Naive B cell (primary cell): ENCODE measurements at regions not wholly inside any gene's neighbourhood (a gene's known extent, or its start where the extent isn't known, plus 50 kb on each side); places are given as distances from the start of the nearest gene placed in this dataset.
A peak's percentile ranks its signal among the peaks of the same experiment; 100 is the strongest.

Experiments
- ATAC-seq, 2 donors: fragments of 150-1000 bp; cut with Tn5 transposase; 2 replicates each; pipeline ENCODE4 v1.10.0; 2021; ENCODE audit warnings: low read depth in 2 of 2, mild to moderate bottlenecking in 2 of 2, moderate library complexity in 2 of 2
- DNase-seq: peaks from one replicate; pipeline ENCODE4 v3.0.0; 2022
- H3K27ac Mint-ChIP-seq, 6 donors: one replicate each; pipeline ENCODE4 v1.8.0; 2020 to 2022; ENCODE audit warnings: mild to moderate bottlenecking in 6 of 6, mixed read lengths in 6 of 6, moderate library complexity in 5 of 6, inconsistent platforms in 2 of 6
- H3K27me3 Mint-ChIP-seq, 3 donors: one replicate each; pipeline ENCODE4 v1.8.0; 2021 to 2022; ENCODE audit warnings: mixed read lengths in 3 of 3, mild to moderate bottlenecking in 1 of 3
- H3K36me3 Mint-ChIP-seq, 2 donors: one replicate each; pipeline ENCODE4 v1.8.0; 2020 to 2022; ENCODE audit warnings: mixed read lengths in 2 of 2, inconsistent platforms in 1 of 2, mild to moderate bottlenecking in 1 of 2
- H3K4me1 Mint-ChIP-seq, 3 donors: one replicate each; pipeline ENCODE4 v1.8.0; 2020 to 2022; ENCODE audit warnings: mixed read lengths in 3 of 3, inconsistent platforms in 1 of 3, mild to moderate bottlenecking in 1 of 3, moderate library complexity in 1 of 3
- H3K4me3 Mint-ChIP-seq, 8 donors: one replicate each; pipeline ENCODE4 v1.8.0; 2020 to 2022; ENCODE audit warnings: mild to moderate bottlenecking in 8 of 8, mixed read lengths in 8 of 8, moderate library complexity in 8 of 8, inconsistent platforms in 2 of 8
- H3K9me3 Mint-ChIP-seq, 7 donors: one replicate each; pipeline ENCODE4 v1.8.0; 2020 to 2022; ENCODE audit warnings: mixed read lengths in 7 of 7, mild to moderate bottlenecking in 5 of 7, inconsistent platforms in 2 of 7, moderate library complexity in 1 of 7

DNA sequence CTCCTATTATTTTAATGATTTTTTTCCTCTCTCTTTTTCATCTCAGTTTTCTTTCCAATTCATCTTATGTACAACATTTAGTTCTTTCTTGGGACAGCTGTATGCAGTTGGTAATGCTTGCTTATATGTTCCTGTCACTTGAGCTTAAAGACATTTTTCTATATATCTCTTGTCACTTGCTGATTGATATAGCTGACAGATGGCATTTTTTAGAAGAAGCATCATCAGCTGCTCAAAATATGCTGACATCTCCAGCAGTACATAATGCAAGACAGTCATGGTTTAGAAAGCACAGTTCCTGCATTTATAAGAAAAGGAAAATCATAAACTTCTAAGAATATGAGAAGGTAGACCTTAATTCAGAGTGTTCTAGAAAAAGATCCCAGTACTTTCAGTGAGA, 56.5 kb downstream of the DCAF8L1 start:
- no peak for DNase-seq
- H3K9me3 Mint-ChIP-seq: peaks cover 0 to 9% (median under 1%) of the 10 kb centered on the region in 7 donors
- H3K27ac Mint-ChIP-seq: no peak overlapping the region
- no peaks in the 10 kb centered on the region for H3K36me3 Mint-ChIP-seq
- H3K27me3 Mint-ChIP-seq: no peaks in the 10 kb centered on the region
- no peak for ATAC-seq
- no peaks in the 10 kb centered on the region for H3K4me1 Mint-ChIP-seq
- no peak overlapping the region for H3K4me3 Mint-ChIP-seq

GRCh38 chrX:27924261-27924660, 57.0 kb downstream of the DCAF8L1 start:
- no peak overlapping the region for H3K27ac Mint-ChIP-seq
- no peaks in the 10 kb centered on the region for H3K4me1 Mint-ChIP-seq
- ATAC-seq: no peak
- DNase-seq: no peak
- no peak overlapping the region for H3K4me3 Mint-ChIP-seq
- peaks cover 0 to 9% (median 0%) of the 10 kb centered on the region in 7 donors for H3K9me3 Mint-ChIP-seq
- no peaks in the 10 kb centered on the region for H3K36me3 Mint-ChIP-seq
- H3K27me3 Mint-ChIP-seq: no peaks in the 10 kb centered on the region

DNA sequence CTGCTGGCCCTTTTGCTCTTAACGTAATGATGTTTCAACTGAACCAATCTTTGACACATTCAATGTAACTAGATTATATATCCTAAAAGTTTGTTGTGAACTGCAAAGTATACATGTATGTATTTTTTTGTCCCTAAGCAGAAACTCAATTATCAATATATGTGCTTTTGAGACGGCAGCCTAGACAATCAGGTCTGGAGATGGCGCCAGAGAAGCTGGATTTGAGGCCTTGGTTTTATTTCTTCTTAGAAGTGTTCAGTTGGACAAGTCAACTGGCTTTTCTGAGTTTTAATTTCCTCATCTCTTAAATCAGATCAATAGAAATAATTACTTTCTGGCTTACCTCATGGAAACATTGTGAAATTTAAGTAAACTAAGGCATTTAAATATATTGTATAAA, 62.5 kb downstream of the DCAF8L1 start:
- Mint-ChIP-seq H3K9me3 (peaks cover 0 to 5% (median 0%) of the 10 kb centered on the region in 7 donors), H3K27ac (no peak overlapping the region), H3K27me3 (no peaks in the 10 kb centered on the region), H3K36me3 (no peaks in the 10 kb centered on the region), H3K4me3 (no peak overlapping the region), H3K4me1 (no peaks in the 10 kb centered on the region)
- DNase-seq (no peak), ATAC-seq (no peak)

DNA sequence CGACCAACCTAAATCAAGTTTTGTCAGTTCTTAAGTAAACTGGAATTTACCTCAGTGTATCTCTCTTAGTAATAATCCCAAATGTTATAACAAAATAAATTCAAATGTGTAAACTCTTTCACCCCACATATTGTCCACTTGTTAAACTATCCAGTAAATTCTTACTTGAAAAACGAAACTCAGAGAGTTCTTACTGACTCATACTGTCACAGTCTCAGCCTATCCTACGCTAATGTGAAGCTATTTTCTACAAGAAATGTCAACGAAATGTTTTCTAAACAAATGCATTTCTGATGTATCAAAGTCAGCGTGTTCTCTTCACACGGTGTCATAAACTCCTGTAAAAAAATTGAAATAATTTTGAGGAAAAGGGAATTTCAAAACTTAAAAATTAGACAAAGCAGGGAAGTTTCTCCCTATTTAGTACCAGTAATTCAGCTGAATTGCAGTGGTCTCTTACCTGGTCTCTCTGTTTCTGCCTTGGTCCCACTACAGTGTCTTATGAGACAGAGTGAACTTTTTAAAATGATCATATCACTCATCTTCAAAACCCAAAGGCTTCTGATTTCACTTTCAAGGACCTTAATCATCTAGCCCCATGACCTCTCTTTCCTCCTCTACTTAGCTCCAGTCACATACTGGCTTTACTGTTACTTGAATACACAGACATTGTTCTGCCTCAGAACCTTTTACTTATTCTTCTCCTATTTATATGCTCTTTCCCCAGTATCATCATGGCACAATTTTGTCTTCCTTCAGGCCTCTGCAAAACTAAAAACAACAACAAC, 63.3 kb downstream of the DCAF8L1 start:
- DNase-seq (no peak), ATAC-seq (no peak)
- H3K9me3 Mint-ChIP-seq: peaks cover 0 to 3% (median 0%) of the 10 kb centered on the region in 7 donors
- no peaks in the 10 kb centered on the region for H3K36me3 Mint-ChIP-seq
- H3K27me3 Mint-ChIP-seq: no peaks in the 10 kb centered on the region
- H3K4me1 Mint-ChIP-seq: no peaks in the 10 kb centered on the region
- H3K27ac Mint-ChIP-seq: no peak overlapping the region
- H3K4me3 Mint-ChIP-seq: no peak overlapping the region

DNA sequence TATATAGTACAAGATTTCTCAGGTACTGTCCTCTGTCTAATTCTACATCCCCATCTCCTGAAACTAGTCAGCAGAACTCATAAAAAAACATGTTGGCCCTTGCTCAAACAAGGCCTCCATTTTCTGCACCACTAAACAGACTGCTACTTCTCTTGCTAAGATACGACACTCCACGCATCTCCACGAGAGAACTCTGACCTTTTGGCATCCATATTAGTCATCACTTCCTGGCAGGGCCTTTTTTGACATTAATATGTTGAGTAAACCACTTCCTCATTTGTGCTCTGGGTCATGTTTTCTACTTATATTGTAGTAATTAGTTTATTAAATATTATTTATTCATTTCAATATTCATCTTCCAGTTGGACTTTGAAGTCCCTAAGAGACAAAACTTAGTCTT, 65.6 kb downstream of the DCAF8L1 start:
- Mint-ChIP-seq H3K4me1 (no peaks in the 10 kb centered on the region), H3K9me3 (peaks cover 0 to 2% (median 0%) of the 10 kb centered on the region in 7 donors), H3K36me3 (no peaks in the 10 kb centered on the region), H3K27me3 (no peaks in the 10 kb centered on the region), H3K4me3 (no peak overlapping the region), H3K27ac (no peak overlapping the region)
- DNase-seq (no peak), ATAC-seq (no peak)

DNA sequence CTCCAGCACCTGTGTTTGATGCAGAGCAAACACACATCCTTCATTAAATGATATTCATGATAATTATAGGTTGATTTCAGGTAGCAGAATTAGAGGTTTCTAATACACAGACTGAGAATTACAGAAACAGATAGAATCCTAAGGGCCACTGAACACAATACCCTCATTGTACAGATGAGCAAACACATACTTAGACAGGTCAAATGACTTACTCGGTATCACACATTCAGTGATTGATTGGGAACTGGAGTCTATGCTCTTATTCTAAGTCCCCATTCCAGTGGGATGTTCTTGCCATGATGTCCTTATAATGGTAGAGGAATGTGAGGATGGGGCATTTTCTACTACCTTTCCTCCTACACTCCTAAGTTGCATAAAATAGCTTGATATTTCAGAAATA, 70.8 kb downstream of the DCAF8L1 start:
- no peak for ATAC-seq
- Mint-ChIP-seq H3K27me3 (no peaks in the 10 kb centered on the region), H3K9me3 (peaks cover 0 to 4% (median 0%) of the 10 kb centered on the region in 7 donors)

GRCh38 chrX:27903960-27904359, 77.3 kb downstream of the DCAF8L1 start:
- H3K9me3 Mint-ChIP-seq: peaks cover 0 to 8% (median 0%) of the 10 kb centered on the region in 7 donors
- DNase-seq: no peak
- no peaks in the 10 kb centered on the region for H3K4me1 Mint-ChIP-seq
- H3K36me3 Mint-ChIP-seq: no peaks in the 10 kb centered on the region
- H3K4me3 Mint-ChIP-seq: no peak overlapping the region
- no peak for ATAC-seq
- H3K27ac Mint-ChIP-seq: peak overlapping the region in 1 of 6 donors; percentile 50
- no peaks in the 10 kb centered on the region for H3K27me3 Mint-ChIP-seq

More for the DNA sequence above, 70.8 kb downstream of the DCAF8L1 start:
- DNase-seq: no peak
- Mint-ChIP-seq H3K4me3 (no peak overlapping the region), H3K27ac (no peak overlapping the region), H3K4me1 (no peaks in the 10 kb centered on the region), H3K36me3 (no peaks in the 10 kb centered on the region)

DNA sequence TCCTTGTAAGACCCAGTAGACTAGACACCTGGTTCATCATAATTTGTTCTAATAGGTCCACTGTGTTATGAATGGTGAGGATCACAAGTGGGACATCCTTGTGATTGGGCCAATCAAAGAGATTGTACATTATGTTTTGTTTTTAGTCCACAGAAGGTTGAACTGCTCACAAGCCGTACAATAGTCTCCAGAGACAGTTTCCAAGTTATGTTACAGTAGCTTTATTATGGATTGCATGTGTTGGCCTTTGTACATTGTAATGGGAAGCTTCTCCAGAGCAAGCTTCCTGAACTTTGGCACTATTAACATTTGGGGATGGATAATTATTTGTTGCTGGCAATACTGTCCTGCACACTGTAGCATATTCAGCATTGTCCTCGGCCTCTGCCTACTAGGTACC, 86.1 kb downstream of the MAGEB10 start:
- H3K4me3 Mint-ChIP-seq: no peak overlapping the region
- peaks cover 0 to 13% (median 4%) of the 10 kb centered on the region in 7 donors for H3K9me3 Mint-ChIP-seq
- H3K27ac Mint-ChIP-seq: no peak overlapping the region
- ATAC-seq (no peak), DNase-seq (no peak)
- H3K36me3 Mint-ChIP-seq: no peaks in the 10 kb centered on the region
- no peaks in the 10 kb centered on the region for H3K27me3 Mint-ChIP-seq
- H3K4me1 Mint-ChIP-seq: no peaks in the 10 kb centered on the region

DNA sequence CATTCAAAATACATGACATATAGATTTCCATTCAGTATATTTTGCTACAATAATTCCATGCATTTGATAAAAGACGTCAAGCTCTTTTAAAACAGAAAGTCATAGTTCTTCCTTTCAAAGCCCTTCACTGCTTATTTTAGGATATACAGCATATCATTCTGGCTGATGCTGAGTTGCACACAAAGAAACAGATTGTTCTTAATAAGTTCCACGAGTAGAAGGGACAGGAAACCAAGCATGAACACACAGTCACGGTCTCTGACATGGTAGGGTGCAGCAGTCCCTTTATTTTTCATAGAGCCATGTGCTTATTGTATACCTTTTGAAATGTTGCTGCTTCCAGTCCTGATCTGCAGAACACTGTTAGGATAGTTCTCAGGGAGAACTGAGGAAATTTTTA, 85.4 kb downstream of the MAGEB10 start:
- DNase-seq (no peak), ATAC-seq (no peak)
- peaks cover 0 to 13% (median 4%) of the 10 kb centered on the region in 7 donors for H3K9me3 Mint-ChIP-seq
- H3K27me3 Mint-ChIP-seq: no peaks in the 10 kb centered on the region
- H3K4me1 Mint-ChIP-seq: no peaks in the 10 kb centered on the region
- no peak overlapping the region for H3K27ac Mint-ChIP-seq
- H3K4me3 Mint-ChIP-seq: no peak overlapping the region
- no peaks in the 10 kb centered on the region for H3K36me3 Mint-ChIP-seq

DNA sequence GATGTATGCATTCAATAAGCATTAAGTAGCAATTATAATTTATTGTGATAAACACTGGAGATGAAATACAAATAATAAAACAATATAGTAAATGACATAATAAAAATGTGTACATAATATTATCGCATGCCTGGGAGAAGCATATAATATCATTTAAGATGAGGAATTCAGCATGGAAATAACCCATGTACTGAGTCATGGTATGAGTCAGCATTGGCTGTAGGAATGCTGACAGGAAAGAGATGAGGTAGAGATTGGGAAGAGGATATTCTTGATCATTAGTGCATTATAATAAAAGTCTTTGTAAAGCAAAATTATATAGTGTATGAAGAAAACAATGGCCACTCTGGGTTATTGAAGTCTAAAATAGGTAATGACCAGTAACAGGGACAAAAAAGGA, 82.8 kb downstream of the MAGEB10 start:
- H3K9me3 Mint-ChIP-seq: peaks cover 0 to 13% (median 0%) of the 10 kb centered on the region in 7 donors
- H3K36me3 Mint-ChIP-seq: no peaks in the 10 kb centered on the region
- DNase-seq: no peak
- H3K4me3 Mint-ChIP-seq: no peak overlapping the region
- H3K4me1 Mint-ChIP-seq: no peaks in the 10 kb centered on the region
- H3K27ac Mint-ChIP-seq: no peak overlapping the region
- no peak for ATAC-seq
- H3K27me3 Mint-ChIP-seq: no peaks in the 10 kb centered on the region

DNA sequence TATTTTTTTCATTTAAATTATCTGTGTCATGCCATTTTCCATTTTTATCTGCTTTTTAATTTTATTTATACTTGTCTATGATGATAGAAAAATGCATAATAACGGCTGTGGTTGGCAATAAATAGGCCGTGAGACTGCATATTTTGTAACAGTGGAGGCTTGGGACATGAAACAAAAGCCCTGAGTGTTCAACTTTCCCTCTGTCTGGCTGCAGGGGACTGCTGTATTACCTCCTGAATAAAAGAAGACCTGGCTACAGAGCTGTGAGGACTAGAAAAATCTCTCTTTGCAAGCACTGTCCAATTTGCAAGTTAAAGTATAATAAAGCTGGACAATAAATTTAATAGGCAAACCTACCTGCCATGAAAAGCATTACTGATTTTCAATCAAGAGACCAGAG, 82.1 kb downstream of the MAGEB10 start:
- ATAC-seq (no peak), DNase-seq (no peak)
- no peaks in the 10 kb centered on the region for H3K4me1 Mint-ChIP-seq
- H3K27me3 Mint-ChIP-seq: no peaks in the 10 kb centered on the region
- peaks cover 0 to 13% (median 0%) of the 10 kb centered on the region in 7 donors for H3K9me3 Mint-ChIP-seq
- H3K4me3 Mint-ChIP-seq: no peak overlapping the region
- no peaks in the 10 kb centered on the region for H3K36me3 Mint-ChIP-seq
- H3K27ac Mint-ChIP-seq: no peak overlapping the region

GRCh38 chrX:27884654-27885053, 76.9 kb downstream of the MAGEB10 start:
- no peaks in the 10 kb centered on the region for H3K36me3 Mint-ChIP-seq
- DNase-seq (no peak), ATAC-seq (no peak)
- H3K4me3 Mint-ChIP-seq: no peak overlapping the region
- H3K27me3 Mint-ChIP-seq: no peaks in the 10 kb centered on the region
- no peak overlapping the region for H3K27ac Mint-ChIP-seq
- no peaks in the 10 kb centered on the region for H3K4me1 Mint-ChIP-seq
- peaks cover 0 to 10% (median 0%) of the 10 kb centered on the region in 7 donors for H3K9me3 Mint-ChIP-seq

DNA sequence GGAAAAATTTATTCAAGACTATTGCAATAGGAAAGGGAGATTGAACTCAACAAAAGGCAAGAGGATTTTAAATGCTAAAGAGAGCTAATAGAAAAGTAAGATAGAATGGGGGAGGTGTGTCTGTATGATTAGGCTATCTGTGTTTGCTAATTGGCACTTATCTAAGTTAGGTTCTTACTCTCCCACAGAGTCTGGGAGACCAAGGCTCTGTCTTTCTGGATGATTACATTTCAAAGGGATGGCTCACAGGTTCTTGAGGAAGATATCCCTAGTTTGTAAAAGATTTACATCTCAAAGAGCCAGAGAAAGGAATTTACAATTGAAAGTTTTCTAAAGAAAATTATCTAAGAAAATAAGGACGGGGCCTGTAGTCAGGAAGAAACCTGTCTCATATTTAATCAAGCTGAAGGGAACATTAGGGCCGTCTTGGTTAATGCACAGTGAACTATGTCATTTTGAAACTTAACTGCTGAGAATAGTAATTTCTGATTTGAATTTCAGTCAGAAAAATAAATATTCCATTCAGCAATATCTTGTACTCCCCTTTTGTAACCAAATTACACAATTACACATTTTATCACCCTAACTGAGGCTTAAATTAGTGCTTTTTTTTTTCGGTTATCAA, 75.8 kb downstream of the MAGEB10 start:
- no peak overlapping the region for H3K27ac Mint-ChIP-seq
- ATAC-seq: no peak
- no peaks in the 10 kb centered on the region for H3K27me3 Mint-ChIP-seq
- no peaks in the 10 kb centered on the region for H3K36me3 Mint-ChIP-seq
- H3K4me3 Mint-ChIP-seq: no peak overlapping the region
- no peaks in the 10 kb centered on the region for H3K4me1 Mint-ChIP-seq
- DNase-seq: no peak
- peaks cover 0 to 10% (median 0%) of the 10 kb centered on the region in 7 donors for H3K9me3 Mint-ChIP-seq

- H3K36me3 Mint-ChIP-seq: no peaks in the 10 kb centered on the region
- ATAC-seq: no peak
- H3K9me3 Mint-ChIP-seq: peaks cover 0 to 7% (median 0%) of the 10 kb centered on the region in 7 donors
- H3K27ac Mint-ChIP-seq: no peak overlapping the region
- H3K4me1 Mint-ChIP-seq: no peaks in the 10 kb centered on the region
- DNase-seq: no peak
- H3K4me3 Mint-ChIP-seq: no peak overlapping the region
- H3K27me3 Mint-ChIP-seq: no peaks in the 10 kb centered on the region
These were observed 74.9 kb downstream of the MAGEB10 start for GRCh38 chrX:27882695-27883094.
